Osteocyte (in vitro differentiated cells): ENCODE measurements at regions not wholly inside any gene's neighbourhood (a gene's known extent, or its start where the extent isn't known, plus 50 kb on each side); places are given as distances from the start of the nearest gene placed in this dataset.

ENCODE experiments used
- DNase-seq: peaks from one replicate; pipeline ENCODE4 v3.0.0; 2021; ENCODE audit warnings: mixed read lengths; ENCODE audit not compliant: unreplicated experiment; ENCODE audit errors: extremely low spot score
- H3K27ac Mint-ChIP-seq: one replicate; pipeline ENCODE4 v1.8.0; 2021; ENCODE audit warnings: mild to moderate bottlenecking, mixed read lengths; ENCODE audit not compliant: unreplicated experiment
- H3K27me3 Mint-ChIP-seq: one replicate; pipeline ENCODE4 v1.8.0; 2021; ENCODE audit warnings: mixed read lengths; ENCODE audit not compliant: unreplicated experiment
- H3K36me3 Mint-ChIP-seq: one replicate; pipeline ENCODE4 v1.8.0; 2021; ENCODE audit warnings: mixed read lengths; ENCODE audit not compliant: unreplicated experiment
- H3K4me1 Mint-ChIP-seq: one replicate; pipeline ENCODE4 v1.8.0; 2021; ENCODE audit warnings: mixed read lengths; ENCODE audit not compliant: unreplicated experiment
- H3K4me3 Mint-ChIP-seq: one replicate; pipeline ENCODE4 v1.8.0; 2021; ENCODE audit warnings: mild to moderate bottlenecking, moderate library complexity, mixed read lengths; ENCODE audit not compliant: unreplicated experiment
- H3K9me3 Mint-ChIP-seq: one replicate; pipeline ENCODE4 v1.8.0; 2021; ENCODE audit warnings: mixed read lengths; ENCODE audit not compliant: unreplicated experiment
- CTCF ChIP-seq: fragments of 200-600 bp; sonication (generic); IDR thresholded peaks from 2 replicates; pipeline ENCODE4 v1.5.0; 2021; ENCODE audit warnings: antibody characterized with exemption, mild to moderate bottlenecking, moderate library complexity

DNA sequence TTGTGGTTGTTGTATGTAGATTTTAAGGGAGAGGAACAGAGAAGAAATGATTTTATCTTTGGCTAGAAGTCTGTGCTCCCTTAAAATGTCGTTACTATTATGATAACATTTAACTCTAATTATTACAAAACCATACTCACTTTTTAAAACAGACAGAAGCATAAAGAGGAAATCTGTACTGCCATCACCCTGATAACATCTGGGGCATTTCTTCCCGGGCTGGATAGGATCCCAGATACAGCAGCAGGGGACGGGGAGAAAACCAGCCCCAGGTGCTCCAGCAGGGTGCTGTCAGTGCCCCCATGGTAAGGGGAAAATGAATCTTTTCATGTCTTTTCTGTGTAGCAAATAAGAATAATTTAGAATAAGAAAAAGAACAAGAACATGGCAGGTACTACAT, 139.4 kb upstream of the IRX6 start:
- no peaks in the 10 kb centered on the region for H3K36me3 Mint-ChIP-seq
- no peak overlapping the region for H3K4me3 Mint-ChIP-seq
- H3K27ac Mint-ChIP-seq: no peak overlapping the region
- TF ChIP-seq CTCF: no peak
- no peaks in the 10 kb centered on the region for H3K9me3 Mint-ChIP-seq
- H3K4me1 Mint-ChIP-seq: no peaks in the 10 kb centered on the region
- no peak for DNase-seq
- peaks cover 5% of the 10 kb centered on the region for H3K27me3 Mint-ChIP-seq

- H3K4me1 Mint-ChIP-seq: no peaks in the 10 kb centered on the region
- TF ChIP-seq CTCF: no peak
- H3K9me3 Mint-ChIP-seq: peaks cover 4% of the 10 kb centered on the region
- H3K27me3 Mint-ChIP-seq: no peaks in the 10 kb centered on the region
- no peak for DNase-seq
- H3K36me3 Mint-ChIP-seq: no peaks in the 10 kb centered on the region
- H3K27ac Mint-ChIP-seq: no peak overlapping the region
- H3K4me3 Mint-ChIP-seq: no peak overlapping the region
Measured at GRCh38 chr16:55189224-55189623, 134.8 kb upstream of the IRX6 start.

DNA sequence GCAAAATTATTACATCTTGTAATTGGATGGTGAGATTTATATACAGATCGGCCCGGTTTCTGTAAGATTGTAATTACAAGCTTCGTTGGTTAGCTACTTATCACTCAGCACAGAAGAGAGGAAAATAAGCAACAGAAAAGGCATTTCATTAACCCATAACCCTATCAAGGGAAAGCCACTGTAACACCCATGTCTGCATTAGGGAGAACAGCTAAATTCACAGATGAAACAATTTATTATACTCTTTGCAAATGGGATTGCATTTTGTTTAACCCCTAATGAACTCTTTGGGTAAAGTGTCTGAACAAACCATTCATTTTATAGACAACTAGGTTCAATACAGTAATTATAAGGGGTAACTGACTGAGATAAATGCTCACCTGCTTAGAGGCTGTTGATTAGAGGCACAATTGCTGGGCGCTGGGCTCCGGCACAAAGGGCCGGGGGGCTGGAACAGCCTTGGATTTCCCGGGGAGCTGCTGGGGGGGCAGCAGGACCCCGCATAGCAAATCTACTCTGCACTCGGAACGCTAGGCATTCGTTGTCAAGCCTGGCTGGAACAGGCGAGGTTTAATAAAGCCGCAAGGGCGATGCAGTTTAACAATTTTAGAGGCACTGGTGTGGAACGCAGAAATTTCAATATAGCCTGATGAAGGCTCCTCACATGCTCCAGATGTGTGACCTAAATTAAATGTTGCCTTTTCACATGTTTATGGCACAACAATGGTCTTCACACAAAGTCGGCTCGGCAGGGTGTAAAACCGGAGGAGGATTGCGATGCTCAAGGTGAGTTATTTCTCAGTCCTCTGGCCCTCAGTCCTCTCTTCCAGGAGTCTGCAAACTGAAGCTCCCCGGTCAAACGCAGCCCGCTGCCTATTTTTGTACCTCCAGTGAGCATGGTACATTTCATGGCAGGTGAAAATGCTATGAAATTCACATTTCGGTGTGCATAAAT, 134.0 kb upstream of the IRX6 start:
- H3K27me3 Mint-ChIP-seq: no peaks in the 10 kb centered on the region

DNA sequence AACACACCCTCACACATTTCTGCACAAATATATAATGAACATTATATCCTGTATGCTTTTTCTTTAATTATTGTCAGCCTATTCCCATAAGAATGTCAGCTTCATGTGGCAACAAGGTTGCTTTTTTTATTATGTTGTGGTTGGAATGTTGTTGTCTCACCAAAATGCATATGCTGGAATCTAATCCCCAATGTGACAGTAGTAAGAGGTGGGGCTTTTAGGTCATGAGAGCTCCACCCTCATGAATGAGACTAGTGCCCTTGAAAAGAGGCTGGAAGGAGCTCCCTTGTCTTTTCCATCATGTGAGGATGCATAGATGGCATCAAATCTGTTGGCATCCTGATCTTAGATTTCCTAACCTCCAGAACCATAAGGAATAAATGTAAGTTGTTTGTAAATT, 131.3 kb upstream of the IRX6 start:
- no peak for TF ChIP-seq CTCF
- no peaks in the 10 kb centered on the region for H3K4me1 Mint-ChIP-seq
- H3K27me3 Mint-ChIP-seq: no peaks in the 10 kb centered on the region
- H3K4me3 Mint-ChIP-seq: no peak overlapping the region
- H3K27ac Mint-ChIP-seq: no peak overlapping the region
- no peaks in the 10 kb centered on the region for H3K36me3 Mint-ChIP-seq
- no peak for DNase-seq
- peaks cover 4% of the 10 kb centered on the region for H3K9me3 Mint-ChIP-seq

More for the DNA sequence above, 134.0 kb upstream of the IRX6 start:
- no peak overlapping the region for H3K4me3 Mint-ChIP-seq
- H3K4me1 Mint-ChIP-seq: no peaks in the 10 kb centered on the region
- H3K9me3 Mint-ChIP-seq: peaks cover 4% of the 10 kb centered on the region
- H3K36me3 Mint-ChIP-seq: no peaks in the 10 kb centered on the region
- no peak for TF ChIP-seq CTCF
- no peak overlapping the region for H3K27ac Mint-ChIP-seq
- no peak for DNase-seq

GRCh38 chr16:55203570-55203969, 120.4 kb upstream of the IRX6 start:
- no peak for DNase-seq
- H3K4me1 Mint-ChIP-seq: no peaks in the 10 kb centered on the region
- no peaks in the 10 kb centered on the region for H3K36me3 Mint-ChIP-seq
- TF ChIP-seq CTCF: no peak
- H3K27ac Mint-ChIP-seq: no peak overlapping the region
- no peaks in the 10 kb centered on the region for H3K9me3 Mint-ChIP-seq
- no peak overlapping the region for H3K4me3 Mint-ChIP-seq
- peaks cover 9% of the 10 kb centered on the region for H3K27me3 Mint-ChIP-seq
